Right renal cortex interstitium (tissue), 3 donors: ENCODE measurements at regions not wholly inside any gene's neighbourhood (a gene's known extent, or its start where the extent isn't known, plus 50 kb on each side); places are given as distances from the start of the nearest gene placed in this dataset.
"Not testable (repeated sequence)": the region's sequence is repeated elsewhere in the genome, so short reads cannot be mapped to it uniquely, and the experiment has no call there.

Experiments
- DNase-seq, 3 donors: peaks; one replicate each; pipeline ENCODE4 v3.0.0-alpha.2; 2013; ENCODE audit warnings: low read depth in 3 of 3, low spot score in 2 of 3

DNA sequence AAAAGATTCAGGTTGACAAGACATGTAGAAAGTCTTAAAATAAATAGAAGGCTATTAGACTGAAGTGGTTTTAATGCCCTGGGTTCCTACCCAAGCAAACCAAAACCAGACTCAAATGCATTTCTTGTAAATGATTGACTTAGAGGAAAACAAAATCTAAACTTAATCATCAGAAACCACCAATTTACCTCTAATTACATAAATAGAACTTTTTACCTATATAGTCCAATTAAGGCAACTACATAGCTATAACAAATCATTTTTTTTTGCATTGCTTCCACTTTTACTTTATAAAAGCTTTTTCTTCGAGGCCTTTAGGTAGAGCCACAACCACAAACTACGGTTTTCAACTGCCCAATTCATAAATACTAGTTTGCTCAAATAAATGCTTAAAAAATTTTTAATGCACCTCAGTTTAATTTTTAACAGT, 231.3 kb upstream of the ARHGEF26 start:
- no peak for DNase-seq

DNA sequence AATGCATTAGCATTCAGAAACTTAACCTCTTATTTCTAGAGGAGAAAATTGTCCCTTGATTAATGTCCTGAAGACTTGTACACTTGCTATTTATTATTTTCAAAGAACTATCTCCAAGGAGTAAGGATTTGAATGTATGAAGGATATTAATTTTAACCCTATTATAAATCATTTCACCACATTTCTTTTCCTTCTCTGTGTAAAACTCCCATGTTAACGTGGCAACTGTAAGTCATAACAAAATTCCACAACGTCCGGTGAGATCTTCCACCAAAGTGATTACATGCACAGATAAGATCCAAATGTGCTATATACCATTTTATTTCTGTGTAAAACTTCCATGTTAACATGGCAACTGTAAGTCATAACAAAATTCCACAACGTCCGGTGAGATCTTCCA, 229.1 kb upstream of the ARHGEF26 start:
- no peak for DNase-seq

DNA sequence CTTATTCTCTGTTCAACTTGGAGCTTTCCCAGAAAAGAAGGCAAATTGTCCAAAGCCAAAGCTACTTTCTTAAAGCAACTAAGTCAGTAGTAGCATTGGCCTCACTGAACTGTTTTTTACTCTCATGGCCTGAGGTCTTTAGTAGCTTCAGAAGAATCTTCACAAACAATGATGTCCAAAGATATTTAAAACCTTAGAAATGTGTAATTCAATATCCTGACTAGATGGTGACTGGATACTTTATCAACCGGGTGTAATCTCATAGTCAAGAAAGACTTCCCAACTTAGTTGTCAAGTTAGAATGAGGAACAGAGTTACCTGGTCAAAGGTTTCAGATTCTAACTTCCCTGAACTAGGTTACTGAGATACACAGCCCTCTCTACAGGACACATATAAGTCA, 226.3 kb upstream of the ARHGEF26 start:
- no peak for DNase-seq

DNA sequence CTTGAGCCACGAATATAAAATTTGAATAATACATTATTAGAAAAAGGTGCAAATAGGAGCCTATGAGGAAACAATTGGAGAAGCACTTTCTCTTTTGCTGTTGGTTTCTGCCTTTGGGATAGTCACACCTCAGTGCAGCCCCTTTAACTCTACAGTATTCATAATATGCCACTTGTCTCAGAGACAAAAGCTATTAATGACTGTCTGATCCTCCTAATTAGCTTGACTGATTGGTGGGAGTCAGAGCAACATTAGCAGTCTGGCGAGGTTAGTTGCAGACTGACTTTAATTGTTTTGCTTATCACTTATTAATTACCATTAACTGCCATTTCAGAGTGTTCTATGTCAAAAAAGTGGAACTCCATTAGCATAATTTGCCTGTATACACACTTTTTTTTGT, 225.0 kb upstream of the ARHGEF26 start:
- DNase-seq: no peak

DNA sequence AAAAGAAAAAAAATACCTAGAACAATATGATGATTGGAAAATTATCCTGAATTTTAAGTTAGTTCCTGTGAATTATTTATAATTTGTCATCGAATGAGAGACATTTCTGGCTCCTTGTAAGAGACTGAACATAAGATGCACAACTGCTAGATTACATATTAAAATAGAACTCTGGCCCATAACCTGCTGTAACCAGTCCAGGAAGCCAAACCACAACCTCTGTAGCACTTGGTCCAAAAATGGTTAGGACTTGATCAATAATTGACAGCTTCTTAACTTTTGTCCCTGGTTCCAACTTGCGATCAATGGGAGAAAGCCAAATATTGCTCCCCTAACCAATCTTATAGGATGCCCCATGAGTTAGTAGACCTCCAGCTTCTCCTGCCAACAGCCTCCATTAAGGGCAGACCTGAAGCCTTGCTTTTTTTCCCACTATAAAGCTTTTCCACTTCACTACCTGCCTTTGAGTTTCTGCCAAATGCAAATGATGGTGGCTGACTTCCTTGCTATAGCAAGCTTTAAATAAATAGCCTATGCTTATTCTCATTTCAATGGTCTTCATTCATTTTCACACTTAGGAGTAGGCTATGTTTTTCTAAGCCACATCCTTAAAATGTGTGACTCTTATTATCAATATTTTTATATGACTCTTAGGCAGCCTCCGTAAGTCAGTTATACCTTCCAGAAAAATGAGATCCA, 224.0 kb upstream of the ARHGEF26 start:
- no peak for DNase-seq

DNA sequence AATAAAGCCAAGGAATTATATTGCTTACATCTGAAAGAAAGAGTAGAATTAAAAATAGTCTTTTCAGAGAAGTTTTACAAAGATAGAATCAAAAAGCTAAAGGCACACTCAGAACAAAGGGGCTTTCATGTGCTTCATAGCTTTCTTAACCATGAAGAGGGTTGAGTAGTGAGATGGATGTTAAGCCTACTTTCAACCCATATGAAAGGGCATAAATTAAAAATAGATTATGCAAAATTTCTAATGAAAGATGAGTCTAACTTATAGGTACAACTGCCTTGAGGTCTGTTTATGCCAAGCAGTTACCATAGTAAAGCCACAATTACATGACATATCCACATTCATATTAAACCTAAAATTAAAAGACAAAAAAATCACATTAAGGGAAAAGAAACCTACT, 223.3 kb upstream of the ARHGEF26 start:
- no peak for DNase-seq

DNA sequence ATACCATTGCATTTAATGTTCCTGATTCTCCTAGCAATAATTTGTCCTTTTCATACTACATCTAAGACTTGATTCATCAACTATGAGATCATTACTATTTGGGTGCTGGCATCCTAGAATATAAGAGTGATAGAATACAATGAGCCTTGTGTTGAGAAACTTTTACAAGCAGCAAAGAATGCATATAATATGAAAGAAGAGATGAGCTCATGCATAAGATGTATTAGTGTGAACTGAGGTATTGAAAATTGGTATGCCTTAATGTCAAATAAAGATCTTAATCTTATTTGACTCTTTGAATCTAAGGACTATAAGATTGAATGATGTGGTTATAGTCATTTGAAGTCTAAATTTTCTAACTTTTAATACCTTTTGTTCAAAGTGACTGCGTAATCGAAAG, 220.0 kb upstream of the ARHGEF26 start:
- no peak for DNase-seq

DNA sequence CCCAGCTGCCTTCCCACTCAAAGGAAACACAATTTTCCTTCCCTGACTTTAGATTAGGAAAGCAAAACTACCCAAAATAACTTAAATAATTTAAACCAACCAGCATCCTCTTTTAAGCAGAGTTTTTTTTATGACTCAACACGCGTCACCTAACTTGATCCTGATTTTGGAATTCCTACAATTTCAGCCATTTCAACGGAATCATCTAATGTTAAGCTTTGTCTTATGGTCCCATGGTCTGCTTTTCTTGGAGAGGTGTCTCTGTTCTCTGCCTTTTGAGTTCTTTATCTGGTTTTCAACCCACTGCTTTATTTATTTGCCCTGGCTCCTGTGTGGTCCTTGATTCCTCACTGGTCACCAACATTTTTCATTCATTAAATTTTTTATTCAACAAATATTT, 219.2 kb upstream of the ARHGEF26 start:
- no peak for DNase-seq

DNA sequence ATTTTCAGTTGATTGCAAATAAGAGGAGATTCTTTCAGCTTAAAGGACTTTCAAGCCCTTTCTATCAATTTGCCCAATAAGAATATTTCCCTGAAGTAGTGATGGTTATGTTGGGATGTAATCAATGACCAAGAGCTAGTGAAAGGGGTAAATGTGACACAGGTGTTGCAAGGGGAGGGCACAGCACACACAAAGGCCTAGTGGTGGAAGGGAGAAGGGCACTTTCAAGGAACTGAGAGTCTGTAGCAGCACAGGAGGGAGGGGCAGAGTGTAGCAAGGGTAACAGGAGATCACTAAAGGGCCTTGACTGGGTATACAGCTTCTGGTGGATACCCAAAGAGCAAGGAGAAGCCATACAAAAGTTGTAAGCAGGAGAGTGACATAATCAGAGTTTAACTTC, 217.8 kb upstream of the ARHGEF26 start:
- no peak for DNase-seq

DNA sequence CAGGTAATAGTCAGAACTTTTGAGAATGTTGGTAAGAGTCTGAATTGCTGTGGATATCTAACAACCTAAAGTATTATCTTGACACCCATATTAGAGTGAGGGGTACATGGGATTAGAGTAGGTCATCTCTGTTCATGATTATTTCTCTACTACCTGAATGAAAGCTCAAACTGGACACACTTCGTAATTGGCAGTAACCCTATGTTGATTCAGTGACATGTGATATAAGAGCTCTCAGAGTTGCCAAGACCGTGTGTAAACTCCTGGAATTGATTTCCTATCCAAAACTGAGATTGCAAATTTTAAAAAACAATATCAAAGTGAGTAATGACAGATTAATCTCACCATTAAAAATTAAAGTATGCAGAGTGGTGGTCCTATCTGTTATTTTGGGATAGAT, 214.8 kb upstream of the ARHGEF26 start:
- no peak for DNase-seq

DNA sequence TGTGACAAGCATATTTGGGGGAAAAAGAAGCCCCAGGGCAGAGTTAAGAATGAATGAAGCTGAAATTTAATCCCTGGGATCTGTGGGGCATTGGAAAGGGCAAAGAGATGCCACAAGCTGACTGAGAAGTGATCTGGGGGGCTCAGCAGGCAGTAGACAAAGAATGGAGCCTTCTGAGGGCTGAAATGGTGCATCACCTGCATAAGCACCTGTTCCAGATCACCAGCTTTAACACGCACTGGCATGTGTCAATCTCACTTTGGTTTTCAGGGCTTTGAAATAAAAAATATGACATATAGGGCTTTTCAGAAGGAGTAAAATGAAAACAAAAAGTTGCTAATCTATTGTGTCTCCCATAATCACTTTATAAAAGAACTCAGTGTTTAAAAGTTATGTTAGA, 210.8 kb upstream of the ARHGEF26 start:
- DNase-seq: no peak

DNA sequence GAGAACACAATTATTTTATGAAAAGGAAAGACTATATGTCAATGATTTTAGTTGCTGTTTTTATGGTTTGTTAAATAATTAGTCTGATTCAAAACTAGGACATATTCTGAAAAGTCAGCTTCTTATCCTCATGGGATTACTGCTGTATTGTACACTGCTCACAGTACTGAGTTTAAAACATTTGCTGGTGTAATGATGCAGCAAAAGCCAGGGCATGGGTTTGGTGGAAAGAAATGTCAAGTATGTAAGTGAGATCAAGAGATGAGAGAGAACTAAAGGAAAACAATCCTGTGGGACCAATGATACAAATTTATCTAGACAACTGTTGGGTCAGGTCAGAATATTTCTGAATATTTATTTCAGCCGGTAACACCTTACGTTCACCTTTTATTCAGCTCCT, 210.1 kb upstream of the ARHGEF26 start:
- DNase-seq: no peak

DNA sequence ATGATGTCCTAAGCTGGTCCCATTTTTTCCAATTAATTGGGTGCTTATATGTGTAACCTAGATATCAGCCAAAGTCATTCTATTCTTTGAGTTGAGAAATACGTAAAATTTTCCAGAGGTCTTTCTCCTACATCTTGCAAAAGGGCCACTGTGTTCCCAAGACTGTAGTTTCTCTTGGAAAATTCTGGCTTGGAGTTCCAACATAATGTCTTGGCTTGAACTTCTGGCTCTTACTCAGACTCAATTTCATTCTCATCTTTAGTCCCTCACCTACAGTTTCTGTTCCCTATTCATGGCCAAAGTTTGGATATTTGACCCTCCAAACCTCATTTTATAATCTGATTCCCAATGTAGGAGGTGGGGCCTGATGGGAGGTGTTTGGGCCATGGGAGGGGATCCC, 201.4 kb upstream of the ARHGEF26 start:
- DNase-seq: no peak

DNA sequence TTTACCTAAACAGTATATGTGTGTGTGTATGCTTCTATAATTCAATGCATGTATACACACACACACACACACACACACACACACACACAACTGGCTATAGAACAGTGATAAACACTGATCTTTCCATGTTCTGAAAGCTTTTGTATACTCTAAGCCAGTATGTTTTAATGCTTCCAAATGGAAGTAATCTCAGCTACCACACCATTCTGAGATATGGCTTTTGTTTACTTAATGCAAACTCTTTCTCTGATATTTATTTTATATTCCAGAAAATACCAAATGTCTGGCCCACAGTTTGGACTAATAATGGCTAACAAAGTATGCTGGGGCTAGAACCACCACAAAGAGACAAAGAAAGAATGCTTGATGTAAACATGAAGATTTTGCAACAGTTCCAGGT, 199.4 kb upstream of the ARHGEF26 start:
- no peak for DNase-seq

DNA sequence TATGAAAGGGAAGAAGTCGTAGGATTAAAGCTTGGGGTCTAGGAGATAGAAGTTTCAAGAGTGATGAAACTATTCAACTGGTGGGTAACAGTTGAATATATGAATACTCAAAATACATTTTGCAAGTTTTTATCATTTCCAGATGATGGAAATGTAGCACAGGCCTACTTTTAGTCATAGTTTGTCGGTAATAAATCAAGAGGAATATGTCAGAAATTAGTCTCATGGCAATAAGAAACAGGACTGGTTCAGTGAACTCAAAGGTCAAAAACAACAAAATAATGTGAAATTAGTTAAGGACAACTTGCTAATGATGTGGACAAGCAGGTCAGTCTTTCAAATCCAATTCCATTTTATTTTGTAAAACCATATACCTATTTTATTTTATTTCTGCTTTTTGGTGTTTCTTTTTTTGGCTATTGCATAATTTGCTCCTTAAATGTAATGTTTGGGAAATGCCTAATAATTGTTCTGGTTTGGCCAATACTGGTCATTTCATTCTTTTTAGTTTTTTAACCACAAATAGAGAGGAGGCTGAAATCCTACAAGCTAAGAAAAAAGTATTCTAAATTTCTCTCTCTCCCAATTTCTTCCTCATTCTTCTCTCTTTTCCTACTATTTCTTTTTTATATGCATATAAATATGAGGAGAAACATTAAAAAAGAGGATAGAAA, 195.2 kb upstream of the ARHGEF26 start:
- no peak for DNase-seq

DNA sequence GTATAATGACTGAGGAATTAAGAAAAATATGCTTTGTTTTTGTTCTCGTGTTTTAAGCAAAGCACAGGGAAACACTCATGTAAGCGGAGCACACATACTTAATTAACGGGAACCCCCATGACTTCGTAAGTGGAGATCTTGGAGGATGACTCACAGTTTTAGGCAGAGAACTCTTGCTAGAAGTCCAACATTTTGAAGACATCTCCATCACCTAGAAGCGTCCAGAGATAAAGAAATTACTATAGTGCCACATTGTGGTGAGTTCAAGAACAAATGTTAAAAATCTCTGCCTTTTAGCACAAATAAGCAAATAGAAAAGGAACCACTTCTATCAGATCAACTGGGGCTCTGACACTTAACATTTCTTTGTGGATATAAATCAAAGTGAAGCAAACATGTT, 194.1 kb upstream of the ARHGEF26 start:
- no peak for DNase-seq

DNA sequence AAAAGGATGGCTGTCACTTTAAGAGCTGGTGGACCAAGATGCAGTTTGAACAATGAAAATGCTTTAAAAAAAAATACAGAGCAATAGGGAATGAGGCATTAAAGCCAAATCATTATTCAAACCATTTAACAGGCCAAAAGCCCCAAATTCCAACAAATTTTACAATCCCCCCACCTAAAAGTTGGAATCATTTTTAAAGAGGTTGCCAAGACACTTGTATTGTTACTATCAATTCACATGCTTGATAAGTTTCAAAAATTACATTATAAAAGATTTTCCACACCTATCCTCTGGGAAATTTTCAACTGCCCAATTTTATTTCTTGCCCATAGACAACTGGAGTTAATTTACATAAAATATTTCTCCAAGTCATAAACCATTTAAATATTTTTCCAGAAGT, 192.3 kb upstream of the ARHGEF26 start:
- no peak for DNase-seq

DNA sequence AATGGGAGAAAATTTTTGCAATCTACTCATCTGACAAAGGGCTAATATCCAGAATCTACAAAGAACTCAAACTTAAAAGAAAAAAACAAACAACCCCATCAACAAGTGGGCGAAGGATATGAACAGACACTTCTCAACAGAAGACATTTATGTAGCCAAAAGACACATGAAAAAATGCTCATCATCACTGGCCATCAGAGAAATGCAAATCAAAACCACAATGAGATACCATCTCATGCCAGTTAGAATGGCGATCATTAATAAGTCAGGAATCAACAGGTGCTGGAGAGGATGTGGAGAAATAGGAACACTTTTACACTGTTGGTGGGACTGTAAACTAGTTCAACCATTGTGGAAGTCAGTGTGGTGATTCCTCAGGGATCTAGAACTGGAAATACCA, 187.7 kb upstream of the ARHGEF26 start:
- not testable (repeated sequence) for DNase-seq

DNA sequence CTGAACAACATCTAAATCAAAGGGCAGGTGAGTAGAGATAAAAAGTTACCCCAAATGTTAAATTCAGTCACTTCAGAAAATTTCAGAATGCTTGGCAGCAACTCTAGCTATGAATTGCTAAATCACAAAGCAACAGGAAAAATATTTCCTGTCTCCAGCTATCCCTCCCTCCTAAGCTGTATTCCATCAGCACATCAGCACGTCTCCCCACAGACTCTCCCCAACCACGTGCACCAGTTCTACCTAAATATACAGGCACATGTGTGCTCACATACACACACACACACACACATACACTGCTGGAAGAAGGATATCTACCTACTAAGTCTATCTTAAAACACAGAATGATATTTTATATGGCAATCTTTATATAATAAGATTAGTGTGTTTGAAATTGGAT, 177.1 kb upstream of the ARHGEF26 start:
- DNase-seq: no peak

DNA sequence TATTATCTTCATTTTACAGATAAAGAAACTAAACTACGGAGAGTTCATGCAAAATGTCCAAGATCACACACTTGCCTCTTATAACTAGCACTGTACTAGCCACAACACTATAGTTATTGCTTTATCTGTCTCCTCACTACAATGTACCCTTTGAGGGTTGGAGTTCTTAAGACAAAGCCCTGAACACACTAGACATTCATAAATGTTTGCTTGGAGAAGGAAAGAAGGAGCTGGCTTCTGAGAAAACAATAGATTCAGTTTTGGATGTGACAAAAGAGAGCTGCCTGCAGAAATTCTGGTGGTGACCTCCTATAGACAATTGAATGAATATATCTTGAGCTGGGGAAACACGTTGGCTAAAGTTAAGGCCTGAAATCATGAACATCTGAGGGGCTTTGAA, 169.9 kb upstream of the ARHGEF26 start:
- no peak for DNase-seq

DNA sequence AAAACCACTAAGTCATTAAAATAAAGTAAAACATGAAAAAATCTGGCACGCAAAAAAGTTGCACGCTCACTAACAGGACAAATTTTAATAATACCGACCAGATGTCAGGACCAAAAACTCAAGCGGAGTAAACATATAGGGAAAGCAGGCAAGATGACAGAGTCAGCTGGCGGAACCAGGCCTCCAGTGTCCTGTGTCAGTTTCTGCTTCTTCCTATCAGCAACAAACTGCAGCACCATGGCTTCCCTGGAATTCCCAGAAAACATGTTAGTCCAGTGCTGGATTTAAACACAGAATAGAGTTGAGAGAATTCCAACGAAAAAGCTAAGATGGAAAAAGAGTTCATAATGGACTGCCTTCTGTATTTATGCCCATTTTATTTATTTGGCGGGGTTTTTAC, 169.1 kb upstream of the ARHGEF26 start:
- DNase-seq: no peak

DNA sequence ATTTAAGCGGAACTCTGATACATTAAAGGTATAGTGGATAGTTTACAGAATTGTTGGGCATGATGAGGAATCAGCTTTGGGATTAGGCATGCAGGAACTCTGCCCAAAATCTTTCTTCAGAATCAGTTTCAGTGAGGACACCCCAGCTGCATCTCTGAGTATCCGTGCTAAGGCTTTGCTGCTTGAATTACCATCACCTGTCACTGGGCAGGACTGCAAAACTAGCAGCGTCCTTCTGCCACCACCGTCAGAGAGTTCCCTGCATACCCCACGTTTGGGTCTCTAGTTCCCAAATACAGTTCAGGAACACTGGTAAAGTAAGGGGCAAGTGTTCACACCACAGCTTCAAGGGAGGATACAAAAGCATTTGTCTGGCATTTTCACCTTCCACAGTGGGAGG, 164.6 kb upstream of the ARHGEF26 start:
- DNase-seq: no peak

DNA sequence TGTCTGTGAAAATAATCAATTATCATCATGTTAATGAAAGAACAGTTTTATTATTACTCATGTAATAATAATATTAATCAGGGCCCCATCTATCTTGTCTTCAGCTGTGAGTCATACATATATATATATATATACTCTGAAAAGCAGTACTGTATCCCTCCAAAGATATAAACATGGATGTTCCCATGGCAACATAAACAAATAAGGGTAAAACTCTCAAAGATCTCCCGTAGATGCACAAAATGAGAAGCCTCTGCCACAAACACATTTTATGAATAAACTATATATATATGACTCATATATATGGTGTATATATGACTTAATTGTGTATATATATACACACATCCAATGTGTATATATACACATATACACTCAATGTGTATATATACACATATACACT, 163.8 kb upstream of the ARHGEF26 start:
- no peak for DNase-seq
